ENCODE measurements at regions not wholly inside any gene's neighbourhood (a gene's known extent, or its start where the extent isn't known, plus 50 kb on each side); places are given as distances from the start of the nearest gene placed in this dataset.

- no peak overlapping the region for H3K4me2 ChIP-seq
- no peak for TF ChIP-seq MXI1 (IDR thresholded peaks at IDR 0.05; ENCODE audit: low read depth, low read length)
- TF ChIP-seq RAD21 (IDR thresholded peaks at IDR 0.05; ENCODE audit: low read length): no peak
- no peak for TF ChIP-seq CTCF (IDR thresholded peaks at IDR 0.05)
- TF ChIP-seq ZBTB33 (IDR thresholded peaks at IDR 0.05; ENCODE audit: borderline replicate concordance, low read depth): no peak
- no peak for TF ChIP-seq TEAD4 (IDR thresholded peaks at IDR 0.05; ENCODE audit: borderline replicate concordance, insufficient read depth)
- TF ChIP-seq GABPA (IDR thresholded peaks at IDR 0.05; ENCODE audit: low read depth): no peak
- TF ChIP-seq USF2 (IDR thresholded peaks at IDR 0.05; ENCODE audit: borderline replicate concordance, low read depth, low read length): no peak
- no peak for TF ChIP-seq RXRA (IDR thresholded peaks at IDR 0.05; ENCODE audit: borderline replicate concordance, low read depth)
- no peak for TF ChIP-seq YY1 (IDR thresholded peaks at IDR 0.05; ENCODE audit: low read depth)
- no peak for TF ChIP-seq USF1 (IDR thresholded peaks at IDR 0.05; ENCODE audit: borderline replicate concordance, low read depth)
- no peak for TF ChIP-seq NFIC (IDR thresholded peaks at IDR 0.05; ENCODE audit: borderline replicate concordance)
- TF ChIP-seq RFX5 (IDR thresholded peaks at IDR 0.05; ENCODE audit: low read length): no peak
- no peaks in the 10 kb centered on the region for H3K79me2 ChIP-seq (ENCODE audit: insufficient read depth)
- no peaks in the 10 kb centered on the region for H3K27me3 ChIP-seq (ENCODE audit: insufficient read depth)
- CTCF ChIA-PET: no interaction called here
- H3K9me2 ChIP-seq: no peaks in the 10 kb centered on the region
- no peak overlapping the region for H3K9ac ChIP-seq
- no peaks in the 10 kb centered on the region for H4K20me1 ChIP-seq (ENCODE audit: insufficient read depth)
- H3F3A ChIP-seq (replicated peaks; ENCODE audit: insufficient read depth): no peaks in the 10 kb centered on the region
- no peak overlapping the region for H3K27ac ChIP-seq (ENCODE audit: low read depth in 2 of 2, low read length in 1 of 2)
- H3K9me3 ChIP-seq: no peaks in the 10 kb centered on the region
- peaks cover 0 to 19% of the 10 kb centered on the region in 2 experiments; a peak in 2 of 4 replicates for H3K4me1 ChIP-seq (ENCODE audit: control insufficient read depth in 1 of 2, insufficient read depth in 2 of 2, low read depth in 1 of 2, low read length in 1 of 2)
- H2AFZ ChIP-seq (ENCODE audit: low read depth): no peak overlapping the region
- no peak overlapping the region for H3K4me3 ChIP-seq (ENCODE audit: low read depth in 2 of 2, low read length in 1 of 2)
- 70% methylated on average over 3 of the region's 3 CpGs for WGBS (ENCODE audit: low lambda C conversion rate)
- POLR2A ChIA-PET: no interaction called here
- no peaks in the 10 kb centered on the region for H3K36me3 ChIP-seq (replicated peaks in 1 of 2; ENCODE audit: control insufficient read depth in 1 of 2, insufficient read depth in 2 of 2, low read length in 1 of 2)
- DNase-seq: no peak
Observed at GRCh38 chr5:110969502-110969901, 102.0 kb upstream of the TSLP start.

GRCh38 chr5:110973510-110973909 is 98.0 kb upstream of the TSLP start:
- no peaks in the 10 kb centered on the region for H3K79me2 ChIP-seq (ENCODE audit: insufficient read depth)
- no peak overlapping the region for H3K27ac ChIP-seq (ENCODE audit: low read depth in 2 of 2, low read length in 1 of 2)
- H3K9me3 ChIP-seq: no peaks in the 10 kb centered on the region
- no peaks in the 10 kb centered on the region for H3K36me3 ChIP-seq (replicated peaks in 1 of 2; ENCODE audit: control insufficient read depth in 1 of 2, insufficient read depth in 2 of 2, low read length in 1 of 2)
- POLR2A ChIA-PET: no interaction called here
- no peaks in the 10 kb centered on the region for H4K20me1 ChIP-seq (ENCODE audit: insufficient read depth)
- CTCF ChIA-PET: interaction anchor here (1.1 kb wide), 1 partner anchor 10 kb away, joined by 3 read pairs; no protein-coding TSS in a partner anchor
- DNase-seq: no peak
- H3K4me1 ChIP-seq (ENCODE audit: control insufficient read depth in 1 of 2, insufficient read depth in 2 of 2, low read depth in 1 of 2, low read length in 1 of 2): no peaks in the 10 kb centered on the region
- no peaks in the 10 kb centered on the region for H3F3A ChIP-seq (replicated peaks; ENCODE audit: insufficient read depth)
- no peaks in the 10 kb centered on the region for H3K9me2 ChIP-seq
- WGBS (ENCODE audit: low lambda C conversion rate): 46% methylated on average over 2 of the region's 2 CpGs
- no peak overlapping the region for H3K4me3 ChIP-seq (ENCODE audit: low read depth in 2 of 2, low read length in 1 of 2)
- H2AFZ ChIP-seq (ENCODE audit: low read depth): no peak overlapping the region
- no peaks in the 10 kb centered on the region for H3K27me3 ChIP-seq (ENCODE audit: insufficient read depth)
- H3K9ac ChIP-seq: no peak overlapping the region
- no peak overlapping the region for H3K4me2 ChIP-seq
- TF ChIP-seq RXRA (IDR thresholded peaks at IDR 0.05; ENCODE audit: borderline replicate concordance, low read depth): no peak
- no peak for TF ChIP-seq SIN3A (IDR thresholded peaks at IDR 0.05; ENCODE audit: borderline replicate concordance, low read depth, low read length)
- no peak for TF ChIP-seq TEAD4 (IDR thresholded peaks at IDR 0.05; ENCODE audit: borderline replicate concordance, insufficient read depth)
- TF ChIP-seq REST (IDR thresholded peaks at IDR 0.05; ENCODE audit: low read depth, low read length): no peak
- TF ChIP-seq TAF1 (IDR thresholded peaks at IDR 0.05; ENCODE audit: borderline replicate concordance, low read depth, low read length): no peak
- no peak for TF ChIP-seq FOSL2 (IDR thresholded peaks at IDR 0.05; ENCODE audit: borderline replicate concordance, low read depth)
- TF ChIP-seq SMC3 (IDR thresholded peaks at IDR 0.05; ENCODE audit: low read depth, low read length): no peak
- TF ChIP-seq EP300 (IDR thresholded peaks at IDR 0.05; ENCODE audit: borderline replicate concordance in 1 of 2, low read depth in 1 of 2, low read length in 1 of 2): no peak
- no peak for TF ChIP-seq EZH2phosphoT487 (IDR thresholded peaks at IDR 0.05; ENCODE audit: borderline replicate concordance, low read depth)
- TF ChIP-seq RAD21 (IDR thresholded peaks at IDR 0.05; ENCODE audit: low read length): no peak

Data from SK-N-SH (cell line).